Epithelial cell of esophagus (primary cell): ENCODE measurements at regions not wholly inside any gene's neighbourhood (a gene's known extent, or its start where the extent isn't known, plus 50 kb on each side); places are given as distances from the start of the nearest gene placed in this dataset.

Experiments
- DNase-seq: peaks from one replicate; pipeline ENCODE4 v3.0.0; 2010; ENCODE audit warnings: low read depth
- H3K4me3 ChIP-seq: 2 replicates; pipeline ENCODE4 v1.5.1; 2011; ENCODE audit warnings: mild to moderate bottlenecking, low read length, control low read depth
- TF ChIP-seq, protein P1 (sequence below): IDR thresholded peaks from 2 replicates; pipeline ENCODE4 v1.5.1; 2011; ENCODE audit warnings: low read depth, mild to moderate bottlenecking, low read length, control low read depth, inconsistent platforms; ENCODE audit not compliant: insufficient read depth; ENCODE audit errors: missing control alignments

DNA sequence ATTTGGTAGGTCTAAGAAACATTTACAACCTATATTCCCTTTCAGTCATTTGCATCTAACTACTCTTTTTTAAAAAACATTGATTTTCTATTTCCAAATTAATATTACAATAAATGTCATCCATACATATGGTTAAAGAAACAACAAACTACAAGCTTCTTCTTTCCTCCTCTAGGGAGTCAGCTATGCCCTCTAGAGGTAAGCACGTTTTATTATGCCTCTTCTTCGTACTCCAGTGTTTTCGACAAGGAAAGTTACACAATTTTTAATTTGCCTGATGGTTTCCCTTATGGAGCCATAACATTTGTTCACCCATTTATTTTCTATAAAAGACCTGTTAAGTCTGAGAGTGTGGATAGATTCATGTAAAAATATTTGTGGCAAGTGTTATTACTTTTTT is 183.4 kb upstream of the CDH7 start:
- H3K4me3 ChIP-seq = no peak overlapping the region
- peak; percentile 49 for DNase-seq
- TF ChIP-seq, protein P1, sequence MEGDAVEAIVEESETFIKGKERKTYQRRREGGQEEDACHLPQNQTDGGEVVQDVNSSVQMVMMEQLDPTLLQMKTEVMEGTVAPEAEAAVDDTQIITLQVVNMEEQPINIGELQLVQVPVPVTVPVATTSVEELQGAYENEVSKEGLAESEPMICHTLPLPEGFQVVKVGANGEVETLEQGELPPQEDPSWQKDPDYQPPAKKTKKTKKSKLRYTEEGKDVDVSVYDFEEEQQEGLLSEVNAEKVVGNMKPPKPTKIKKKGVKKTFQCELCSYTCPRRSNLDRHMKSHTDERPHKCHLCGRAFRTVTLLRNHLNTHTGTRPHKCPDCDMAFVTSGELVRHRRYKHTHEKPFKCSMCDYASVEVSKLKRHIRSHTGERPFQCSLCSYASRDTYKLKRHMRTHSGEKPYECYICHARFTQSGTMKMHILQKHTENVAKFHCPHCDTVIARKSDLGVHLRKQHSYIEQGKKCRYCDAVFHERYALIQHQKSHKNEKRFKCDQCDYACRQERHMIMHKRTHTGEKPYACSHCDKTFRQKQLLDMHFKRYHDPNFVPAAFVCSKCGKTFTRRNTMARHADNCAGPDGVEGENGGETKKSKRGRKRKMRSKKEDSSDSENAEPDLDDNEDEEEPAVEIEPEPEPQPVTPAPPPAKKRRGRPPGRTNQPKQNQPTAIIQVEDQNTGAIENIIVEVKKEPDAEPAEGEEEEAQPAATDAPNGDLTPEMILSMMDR = peak; percentile 65

GRCh38 chr18:65548316-65548715 is 202.5 kb upstream of the CDH7 start:
- no peak overlapping the region for H3K4me3 ChIP-seq
- TF ChIP-seq, protein P1 = no peak
- no peak for DNase-seq

- TF ChIP-seq, protein P1 = no peak
- H3K4me3 ChIP-seq = no peak overlapping the region
- peak; percentile 17 for DNase-seq
Measured at GRCh38 chr18:65547046-65547445, 203.8 kb upstream of the CDH7 start.

DNA sequence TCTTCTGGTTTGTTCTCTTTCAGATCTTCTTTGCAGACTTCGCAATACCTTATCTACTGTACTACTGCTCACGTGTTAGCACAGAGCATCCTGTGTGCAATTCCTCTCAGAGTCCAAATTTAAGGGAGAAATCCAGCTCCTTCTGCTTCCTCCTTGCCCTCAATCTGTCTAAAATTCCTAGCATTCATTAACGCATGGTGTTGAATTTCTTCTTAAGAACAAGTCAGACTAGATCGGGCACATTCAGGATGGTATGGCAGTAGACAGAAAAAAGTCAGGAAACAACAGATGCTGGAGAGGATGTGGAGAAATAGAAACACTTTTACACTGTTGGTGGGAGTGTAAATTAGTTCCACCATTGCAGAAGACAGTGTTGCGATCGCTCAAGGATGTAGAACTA is 206.1 kb upstream of the CDH7 start:
- DNase-seq = peak; percentile 11
- TF ChIP-seq, protein P1 = no peak

DNA sequence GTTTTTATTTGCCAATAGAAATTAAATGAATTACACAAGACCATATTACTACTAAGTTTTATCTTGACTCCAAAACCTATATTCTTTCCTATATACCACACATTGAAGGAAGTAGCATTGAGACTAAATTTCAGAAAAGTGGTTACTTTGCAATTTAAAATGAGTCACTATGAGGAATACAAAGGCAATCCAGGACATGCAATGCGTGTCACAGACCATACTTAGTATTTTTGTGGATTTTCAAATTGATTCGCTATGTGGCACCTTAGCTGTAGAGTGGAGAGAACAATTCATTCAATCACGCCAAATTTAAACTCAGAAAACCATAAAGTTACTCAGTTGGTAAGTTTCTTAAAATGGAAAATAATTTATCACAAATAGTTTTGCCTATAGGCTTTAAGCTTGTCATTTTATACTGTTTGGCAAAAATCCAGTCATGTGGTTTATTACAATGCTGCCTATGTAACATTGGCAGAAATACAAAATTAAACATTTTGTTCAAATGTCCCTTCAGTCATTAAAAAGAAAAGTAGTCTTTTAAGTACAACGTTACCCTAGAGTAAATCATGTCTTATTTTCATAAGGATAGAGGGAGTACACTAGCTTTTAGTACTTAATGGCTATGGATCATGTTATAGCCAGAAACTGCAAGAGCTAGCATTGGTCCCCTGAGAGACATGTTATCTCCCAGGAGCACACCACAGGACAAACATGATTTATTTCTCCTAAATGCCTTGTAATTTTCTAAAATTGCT is 222.8 kb upstream of the CDH7 start:
- H3K4me3 ChIP-seq = no peak overlapping the region
- TF ChIP-seq, protein P1 = no peak
- DNase-seq = peak; percentile 10

More for the DNA sequence above, 206.1 kb upstream of the CDH7 start:
- no peak overlapping the region for H3K4me3 ChIP-seq

DNA sequence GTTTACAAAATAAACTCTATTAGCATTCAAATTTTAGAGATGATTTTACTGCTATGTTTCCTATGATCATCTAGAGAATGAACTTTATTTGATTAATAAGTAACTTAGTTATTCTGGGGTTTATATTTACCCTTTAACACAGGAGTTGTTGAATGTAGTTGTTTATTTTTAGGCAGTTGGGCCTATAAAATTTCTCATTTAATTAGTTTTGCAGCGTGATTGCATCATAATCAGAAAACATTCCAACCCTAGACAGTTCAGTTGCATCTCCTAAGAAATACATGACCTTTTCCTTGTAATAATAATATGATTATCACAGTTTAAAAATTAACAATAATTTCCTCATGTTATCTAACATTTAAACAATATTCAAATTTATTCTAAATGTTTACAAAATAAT is 224.7 kb upstream of the CDH7 start:
- no peak for DNase-seq
- TF ChIP-seq, protein P1 = no peak
- H3K4me3 ChIP-seq = no peak overlapping the region

DNA sequence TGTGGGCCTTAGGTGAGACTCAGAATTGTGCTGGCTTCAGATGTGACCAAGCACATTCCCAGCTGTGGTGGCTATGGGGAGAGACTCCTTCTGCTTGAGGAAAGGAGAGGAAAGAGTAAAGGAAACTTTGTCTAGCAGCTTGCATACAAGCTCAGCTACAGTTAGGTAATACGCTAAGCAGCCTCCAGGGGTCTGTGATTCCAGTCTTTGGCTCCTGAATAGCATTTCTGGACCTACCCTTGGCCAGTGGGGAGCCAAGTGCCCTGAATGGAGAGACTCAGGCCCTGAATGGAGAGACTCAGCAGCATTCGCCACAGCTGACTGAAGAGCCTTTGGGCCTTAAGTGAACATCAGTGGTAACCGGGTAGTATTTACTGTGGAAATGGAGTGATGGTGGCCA is 227.4 kb upstream of the CDH7 start:
- H3K4me3 ChIP-seq = no peak overlapping the region
- TF ChIP-seq, protein P1 = no peak
- no peak for DNase-seq
